Epidermal melanocyte (primary cell): ENCODE measurements at regions not wholly inside any gene's neighbourhood (a gene's known extent, or its start where the extent isn't known, plus 50 kb on each side); places are given as distances from the start of the nearest gene placed in this dataset.

Experiments used
- DNase-seq: peaks from one replicate; pipeline ENCODE4 v3.0.0; 2011; ENCODE audit warnings: low spot score; ENCODE audit not compliant: insufficient read length

- no peak for DNase-seq
Measured at GRCh38 chr4:30429813-30430761, 290.1 kb upstream of the PCDH7 start.

- no peak for DNase-seq
Measured at GRCh38 chr4:30434656-30435055, 285.5 kb upstream of the PCDH7 start.

GRCh38 chr4:30436394-30436793 lies 283.8 kb upstream of the PCDH7 start:
- no peak for DNase-seq

- DNase-seq = no peak
Measured at GRCh38 chr4:30437316-30437715, 282.9 kb upstream of the PCDH7 start.

GRCh38 chr4:30443289-30443688 lies 276.9 kb upstream of the PCDH7 start:
- DNase-seq = no peak

GRCh38 chr4:30450474-30450873 lies 269.7 kb upstream of the PCDH7 start:
- DNase-seq = no peak

GRCh38 chr4:30454504-30454903 lies 265.7 kb upstream of the PCDH7 start:
- DNase-seq = no peak

GRCh38 chr4:30456716-30457115 lies 263.5 kb upstream of the PCDH7 start:
- no peak for DNase-seq

GRCh38 chr4:30460818-30461217 lies 259.4 kb upstream of the PCDH7 start:
- no peak for DNase-seq

- no peak for DNase-seq
Measured at GRCh38 chr4:30461218-30461617, 259.0 kb upstream of the PCDH7 start.

GRCh38 chr4:30462445-30463090 lies 257.6 kb upstream of the PCDH7 start:
- DNase-seq = no peak

GRCh38 chr4:30471861-30472260 lies 248.3 kb upstream of the PCDH7 start:
- DNase-seq = no peak

- no peak for DNase-seq
Measured at GRCh38 chr4:30473225-30473624, 246.9 kb upstream of the PCDH7 start.

GRCh38 chr4:30495251-30495650 lies 224.9 kb upstream of the PCDH7 start:
- no peak for DNase-seq

GRCh38 chr4:30495651-30496310 lies 224.4 kb upstream of the PCDH7 start:
- DNase-seq = no peak

- DNase-seq = no peak
Measured at GRCh38 chr4:30511751-30512150, 208.4 kb upstream of the PCDH7 start.

- no peak for DNase-seq
Measured at GRCh38 chr4:30518211-30518610, 202.0 kb upstream of the PCDH7 start.

- no peak for DNase-seq
Measured at GRCh38 chr4:30525662-30526315, 194.4 kb upstream of the PCDH7 start.

- DNase-seq = no peak
Measured at GRCh38 chr4:30535255-30535654, 184.9 kb upstream of the PCDH7 start.

- DNase-seq = no peak
Measured at GRCh38 chr4:30536231-30536630, 183.9 kb upstream of the PCDH7 start.

GRCh38 chr4:30537456-30537855 lies 182.7 kb upstream of the PCDH7 start:
- DNase-seq = no peak

GRCh38 chr4:30538794-30539193 lies 181.4 kb upstream of the PCDH7 start:
- no peak for DNase-seq
